ENCODE measurements at regions not wholly inside any gene's neighbourhood (a gene's known extent, or its start where the extent isn't known, plus 50 kb on each side); places are given as distances from the start of the nearest gene placed in this dataset.
"Not testable (repeated sequence)": the region's sequence is repeated elsewhere in the genome, so short reads cannot be mapped to it uniquely, and the experiment has no call there.

GRCh38 chr15:45866616-45867015 lies 231.8 kb downstream of the SQOR start:
- DNase-seq (ENCODE audit: low read depth in 1 of 2, low spot score in 1 of 2) = no peak

- DNase-seq (ENCODE audit: low read depth in 1 of 2, low spot score in 1 of 2) = no peak
Measured at GRCh38 chr15:45867281-45867680, 232.5 kb downstream of the SQOR start.

DNA sequence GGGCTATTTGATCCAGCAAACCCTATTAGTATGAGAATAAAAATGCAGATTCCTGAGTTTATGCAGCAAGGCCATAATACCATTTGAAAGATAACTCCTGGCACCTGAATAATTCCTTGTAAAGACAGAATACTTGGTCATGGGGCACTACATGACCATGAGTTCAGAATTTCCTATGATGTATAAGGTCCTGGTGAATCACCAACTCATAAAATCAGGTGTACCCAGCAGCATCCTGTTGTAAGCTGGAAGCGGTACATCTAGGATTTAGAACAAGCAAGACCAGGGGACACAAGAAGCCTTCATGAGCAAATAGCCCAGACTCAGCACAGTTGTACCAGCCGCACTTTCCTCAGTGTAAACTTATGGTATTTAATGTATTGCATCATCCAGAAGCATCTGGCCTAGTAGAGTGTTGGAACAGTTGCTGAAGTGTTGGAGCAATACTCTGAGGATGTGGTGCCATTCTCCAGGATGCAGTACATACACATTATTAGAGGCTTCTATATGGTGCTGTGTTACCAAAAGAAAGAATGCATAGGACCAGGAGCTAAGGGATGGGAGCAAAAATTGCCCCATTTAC lies 233.4 kb downstream of the SQOR start:
- DNase-seq (ENCODE audit: low read depth in 1 of 2, low spot score in 1 of 2) = no peak

DNA sequence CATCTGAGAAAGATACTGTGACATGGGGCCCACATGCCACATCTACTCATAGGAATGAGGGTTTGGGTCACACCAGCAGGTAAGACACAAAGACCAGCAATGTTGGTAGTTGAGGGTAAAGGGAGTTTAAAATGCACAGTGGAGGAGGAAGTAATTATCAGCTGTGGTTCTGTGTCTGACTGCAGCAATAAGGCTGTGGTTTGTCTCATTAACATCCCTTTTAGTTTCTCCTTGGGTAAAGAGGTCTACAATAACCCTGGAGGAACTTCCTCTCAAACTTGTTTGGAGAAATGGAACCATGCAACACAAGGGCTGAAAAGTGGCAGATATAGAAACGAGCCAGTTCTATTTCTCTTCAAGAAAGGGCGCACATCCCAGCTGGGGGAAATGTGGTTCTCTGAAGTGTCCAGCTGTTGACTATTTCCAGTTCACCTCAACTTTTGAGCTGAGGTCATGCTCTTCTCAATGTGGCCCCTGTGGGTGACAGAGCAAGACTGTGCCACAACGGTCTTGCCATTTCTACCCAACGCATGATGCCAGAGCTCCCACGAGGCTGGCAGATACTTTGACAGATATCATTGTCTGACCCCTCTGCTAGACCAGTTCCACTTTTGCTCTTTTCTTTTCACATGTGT lies 234.3 kb downstream of the SQOR start:
- no peak for DNase-seq (ENCODE audit: low read depth in 1 of 2, low spot score in 1 of 2)

- DNase-seq (ENCODE audit: low read depth in 1 of 2, low spot score in 1 of 2) = no peak
Measured at GRCh38 chr15:45871121-45871855, 236.5 kb downstream of the SQOR start.

DNA sequence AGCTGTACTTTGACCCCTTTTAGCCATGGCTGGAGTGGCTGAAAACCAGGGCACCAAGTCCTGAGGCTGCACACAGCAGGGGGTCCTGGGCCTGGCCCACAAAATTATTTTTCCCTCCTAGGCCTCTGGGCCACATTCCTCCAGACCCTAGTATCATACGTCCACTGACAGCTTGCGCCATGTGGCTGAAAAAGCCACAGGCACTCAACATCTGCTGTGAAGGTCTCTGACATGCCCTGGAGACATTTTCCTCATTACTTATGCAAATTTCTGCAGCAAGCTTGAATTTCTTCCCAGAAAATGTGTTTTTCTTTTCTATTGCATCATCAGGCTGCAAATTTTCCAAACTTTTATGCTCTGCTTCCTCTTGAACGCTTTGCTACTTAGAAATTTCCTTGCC lies 239.0 kb downstream of the SQOR start:
- DNase-seq (ENCODE audit: low read depth in 1 of 2, low spot score in 1 of 2) = no peak

DNA sequence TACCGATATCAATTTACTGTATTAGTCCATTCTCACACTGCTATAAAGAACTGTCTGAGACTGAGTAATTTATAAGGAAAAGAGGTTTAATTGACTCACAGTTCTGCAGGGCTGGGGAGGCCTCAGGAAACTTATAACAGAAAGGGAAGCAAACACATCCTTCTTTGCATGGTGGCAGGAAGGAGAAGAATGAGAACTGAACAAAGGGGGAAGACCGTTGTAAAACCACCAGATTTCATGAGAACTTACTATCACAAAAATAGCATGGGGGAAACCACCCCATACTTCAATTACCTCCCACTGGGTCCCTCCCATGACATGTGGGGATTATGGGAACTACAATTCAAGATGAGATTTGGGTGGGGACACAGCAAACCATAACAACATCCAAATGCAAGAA lies 239.7 kb downstream of the SQOR start:
- not testable (repeated sequence) for DNase-seq (ENCODE audit: low read depth in 1 of 2, low spot score in 1 of 2)

DNA sequence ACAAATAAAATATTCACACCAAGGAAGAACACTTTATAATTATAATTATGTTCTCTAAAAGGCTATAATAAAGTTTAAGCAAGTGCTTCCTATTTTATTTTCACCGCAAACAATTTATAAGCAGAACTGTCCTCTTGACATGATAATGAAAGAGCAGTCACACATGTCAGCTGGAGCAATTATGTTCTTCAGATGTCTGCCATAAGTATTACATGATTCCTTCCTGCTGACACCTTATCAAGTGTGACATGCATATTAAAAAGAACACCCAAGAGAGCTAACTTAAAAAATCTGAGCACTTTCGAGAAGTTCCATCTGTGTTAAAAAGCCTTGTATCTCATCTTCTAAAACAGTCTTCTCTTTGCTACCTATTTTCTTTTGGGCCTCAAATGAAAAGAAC lies 249.5 kb downstream of the SQOR start:
- DNase-seq (ENCODE audit: low read depth in 1 of 2, low spot score in 1 of 2) = no peak

DNA sequence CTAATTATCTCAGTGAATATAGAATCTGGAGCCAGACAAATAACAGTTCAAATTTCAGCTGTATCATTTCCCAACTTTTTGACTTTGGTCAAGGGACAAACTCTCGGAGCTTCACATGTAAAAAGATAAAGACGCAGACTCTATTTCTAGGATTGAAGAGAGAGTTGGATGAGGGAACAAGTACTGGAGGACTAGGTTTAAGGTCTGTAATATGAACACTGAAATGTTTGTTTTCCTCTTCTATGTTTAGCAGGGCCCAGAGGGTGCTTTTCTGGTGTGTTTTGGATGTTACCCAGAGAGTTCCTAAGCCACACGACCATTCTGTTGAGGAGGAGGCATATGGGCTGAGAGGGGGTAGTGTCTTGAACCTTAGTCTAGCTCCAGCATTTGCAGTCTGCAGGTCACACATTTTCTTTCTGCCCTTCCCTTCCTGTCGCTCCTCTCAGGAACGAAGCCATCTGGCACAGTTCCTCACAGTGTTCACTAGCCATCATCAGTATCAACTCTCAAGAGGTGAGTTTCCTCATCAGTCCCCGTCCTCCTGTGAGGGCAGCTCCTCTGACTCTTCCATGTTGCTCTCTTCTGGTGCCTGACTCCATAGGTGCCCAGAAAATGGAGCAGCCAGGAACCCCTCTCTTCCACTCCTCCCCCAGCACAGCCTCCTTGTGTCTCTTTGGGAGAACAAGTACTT lies 250.1 kb downstream of the SQOR start:
- DNase-seq (ENCODE audit: low read depth in 1 of 2, low spot score in 1 of 2) = no peak

- DNase-seq (ENCODE audit: low read depth in 1 of 2, low spot score in 1 of 2) = no peak
Measured at GRCh38 chr15:45885801-45886200, 251.0 kb downstream of the SQOR start.

- no peak for DNase-seq (ENCODE audit: low read depth in 1 of 2, low spot score in 1 of 2)
Measured at GRCh38 chr15:45891766-45892165, 256.9 kb downstream of the SQOR start.

DNA sequence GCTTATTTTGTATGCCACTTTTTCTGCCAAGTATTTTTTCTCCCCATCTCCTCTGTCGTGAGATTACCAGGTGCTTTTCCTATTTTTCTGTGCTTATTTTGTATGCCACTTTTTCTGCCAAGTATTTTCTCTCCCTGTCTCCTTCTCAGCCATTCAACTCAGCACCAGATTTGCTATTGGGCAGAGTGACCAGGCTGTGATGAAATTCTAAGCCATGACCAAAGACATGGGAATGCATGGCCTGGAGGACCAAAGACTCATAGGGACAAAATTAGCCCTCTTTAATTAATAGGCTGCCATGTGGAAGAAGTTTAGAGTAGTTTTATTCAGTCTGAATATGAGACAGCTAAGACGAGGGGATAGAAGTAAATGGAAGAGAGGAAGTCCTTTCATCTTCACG lies 257.4 kb downstream of the SQOR start:
- no peak for DNase-seq (ENCODE audit: low read depth in 1 of 2, low spot score in 1 of 2)

DNA sequence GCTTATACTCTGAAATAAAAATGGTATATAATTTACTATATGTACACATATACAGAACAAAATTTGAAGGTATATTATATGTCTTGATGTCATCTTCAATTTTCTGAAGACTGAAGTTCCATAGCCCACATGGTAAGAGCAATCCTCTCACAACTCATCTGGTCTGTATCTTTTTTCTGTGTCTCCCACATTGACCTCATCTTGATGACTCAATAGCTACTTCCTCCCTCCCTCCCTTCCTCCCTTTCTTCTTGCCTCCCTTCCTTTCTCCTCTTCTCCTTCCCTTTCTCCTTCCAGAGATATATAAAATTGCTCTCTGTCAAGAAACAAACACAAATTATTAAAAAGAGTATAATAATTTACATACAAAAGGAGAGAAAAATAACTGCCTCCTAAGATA lies 268.5 kb downstream of the SQOR start:
- no peak for DNase-seq (ENCODE audit: low read depth in 1 of 2, low spot score in 1 of 2)

DNA sequence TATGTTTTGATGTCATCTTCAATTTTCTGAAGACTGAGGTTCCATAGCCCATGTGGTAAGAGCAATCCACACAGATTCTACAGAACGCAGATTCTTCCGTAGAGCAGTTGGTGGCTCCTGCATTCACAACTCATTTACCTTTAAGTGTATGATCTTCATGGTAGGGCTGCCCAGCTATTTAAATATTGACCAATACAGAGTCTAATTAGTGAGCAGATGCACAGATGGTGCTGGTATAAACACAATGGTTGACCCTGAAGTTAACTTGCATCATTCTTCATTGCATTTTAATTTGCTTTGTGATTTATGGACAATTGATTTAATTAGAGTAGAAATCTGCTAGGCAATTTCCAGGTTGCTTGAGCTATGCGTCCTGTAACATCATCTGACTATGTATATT lies 269.2 kb downstream of the SQOR start:
- no peak for DNase-seq (ENCODE audit: low read depth in 1 of 2, low spot score in 1 of 2)

GRCh38 chr15:45906230-45906629 lies 271.4 kb downstream of the SQOR start:
- DNase-seq (ENCODE audit: low read depth in 1 of 2, low spot score in 1 of 2) = no peak

DNA sequence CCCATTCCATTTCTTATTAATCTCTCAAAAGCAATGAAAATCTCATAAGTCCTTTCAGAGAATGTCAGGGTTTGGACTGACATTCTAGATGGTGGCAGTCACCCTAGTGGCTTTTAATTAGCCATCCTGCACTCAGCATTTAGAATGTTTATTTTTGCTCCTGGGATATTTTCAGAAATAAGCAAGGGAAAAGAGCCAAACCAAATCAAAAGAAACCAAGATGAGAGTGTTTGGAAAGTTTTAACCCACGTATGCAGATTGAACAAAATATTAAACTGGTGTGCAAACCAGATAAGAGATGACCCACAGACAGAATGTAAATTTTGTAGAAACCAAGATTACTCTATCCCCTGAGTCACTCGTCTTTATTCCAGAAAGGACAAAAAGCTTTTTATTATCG lies 275.8 kb downstream of the SQOR start:
- DNase-seq (ENCODE audit: low read depth in 1 of 2, low spot score in 1 of 2) = no peak

DNA sequence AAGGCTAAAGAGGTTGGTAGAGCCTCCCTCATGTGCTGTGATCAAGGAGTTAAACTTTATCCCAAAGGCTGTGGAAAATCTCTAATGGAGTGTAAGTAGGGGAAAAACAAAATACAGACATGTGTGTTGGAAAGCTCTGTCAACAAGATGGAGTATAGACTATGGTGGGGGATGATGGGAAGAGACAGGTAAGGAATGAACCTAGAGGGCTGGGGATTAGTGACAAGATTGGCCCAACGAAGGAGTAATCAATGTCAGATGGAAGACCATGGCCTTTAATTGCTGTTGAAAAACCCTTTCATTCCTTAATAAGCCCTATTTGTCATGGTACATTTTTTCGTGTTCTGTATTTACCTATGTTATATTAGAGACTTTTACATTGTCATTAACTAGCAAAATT lies 278.6 kb downstream of the SQOR start:
- DNase-seq (ENCODE audit: low read depth in 1 of 2, low spot score in 1 of 2) = no peak

DNA sequence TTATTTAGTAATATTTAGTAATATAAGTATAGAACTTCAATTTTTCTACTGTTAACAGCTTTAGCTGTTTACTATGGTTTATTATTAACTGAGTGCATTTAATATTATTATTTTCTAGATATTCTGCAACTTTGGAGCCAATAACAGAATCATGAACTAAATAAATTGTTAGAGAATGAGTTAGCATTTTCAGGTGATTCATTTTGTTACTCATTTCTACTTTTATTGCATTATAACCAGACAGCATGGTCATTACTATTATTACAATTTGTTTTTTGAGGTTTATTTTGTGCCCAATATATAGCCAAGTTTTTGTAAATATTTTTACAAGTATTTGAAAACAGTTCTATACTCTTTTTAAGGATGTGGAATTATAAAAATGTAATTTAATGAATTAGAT lies 279.6 kb downstream of the SQOR start:
- no peak for DNase-seq (ENCODE audit: low read depth in 1 of 2, low spot score in 1 of 2)

GRCh38 chr15:45918839-45919238 lies 284.0 kb downstream of the SQOR start:
- no peak for DNase-seq (ENCODE audit: low read depth in 1 of 2, low spot score in 1 of 2)

- DNase-seq (ENCODE audit: low read depth in 1 of 2, low spot score in 1 of 2) = no peak
Measured at GRCh38 chr15:45919806-45920205, 285.0 kb downstream of the SQOR start.

DNA sequence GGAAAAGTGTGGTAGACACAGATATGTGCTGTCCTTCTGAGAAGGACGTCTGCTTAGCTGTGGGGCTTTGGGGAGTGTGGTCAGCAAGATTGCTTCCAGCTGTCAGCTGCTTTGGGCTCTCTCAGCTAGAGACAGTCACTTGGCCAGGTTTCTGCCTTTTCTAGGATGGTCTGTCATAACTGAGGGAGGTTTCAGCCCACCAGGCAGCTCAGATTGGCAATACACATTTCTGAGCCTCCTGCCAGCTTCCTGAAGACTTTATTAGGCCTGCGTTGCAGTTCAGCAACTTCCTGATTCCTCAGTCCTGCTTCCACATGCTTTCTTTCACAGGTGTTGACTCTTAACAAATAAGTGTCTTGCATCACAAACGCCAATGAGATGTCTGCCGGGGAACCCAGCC lies 286.5 kb downstream of the SQOR start:
- no peak for DNase-seq (ENCODE audit: low read depth in 1 of 2, low spot score in 1 of 2)

DNA sequence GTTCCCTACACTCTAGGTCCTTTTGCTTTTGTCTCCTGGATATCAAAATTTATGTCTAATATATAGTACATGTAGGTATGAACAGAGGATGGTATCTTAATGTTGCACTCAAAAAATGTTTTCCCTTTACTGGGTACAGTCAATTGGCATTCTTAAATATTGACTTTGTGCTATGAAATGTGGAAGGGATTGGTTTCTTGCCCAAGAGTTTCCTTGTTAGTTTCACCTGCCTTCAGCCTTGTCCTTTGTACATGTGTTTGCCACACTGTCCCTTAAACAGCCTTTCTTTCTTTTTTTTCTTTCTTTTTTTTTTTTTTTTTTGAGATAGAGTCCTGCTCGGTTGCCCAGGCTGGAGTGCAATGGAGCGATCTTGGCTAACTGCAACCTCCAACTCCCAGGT lies 287.1 kb downstream of the SQOR start:
- DNase-seq (ENCODE audit: low read depth in 1 of 2, low spot score in 1 of 2) = no peak
